Duodenal mucosa (tissue), 2 donors: ENCODE measurements at regions not wholly inside any gene's neighbourhood (a gene's known extent, or its start where the extent isn't known, plus 50 kb on each side); places are given as distances from the start of the nearest gene placed in this dataset.

Source experiments
- H3K27ac ChIP-seq: one replicate; pipeline ENCODE4 v1.7.0; 2013; ENCODE audit warnings: low read depth, low read length
- H3K27me3 ChIP-seq, 2 donors: one replicate each; pipeline ENCODE4 v1.7.0; 2013; ENCODE audit warnings: low read length in 2 of 2, control low read depth in 1 of 2; ENCODE audit not compliant: insufficient read depth in 2 of 2, control insufficient read depth in 1 of 2
- H3K36me3 ChIP-seq, 2 donors: one replicate each; pipeline ENCODE4 v1.7.0; 2013; ENCODE audit warnings: low read length in 2 of 2, control low read depth in 1 of 2; ENCODE audit not compliant: insufficient read depth in 2 of 2, control insufficient read depth in 1 of 2
- H3K4me1 ChIP-seq, 2 donors: one replicate each; pipeline ENCODE4 v1.7.0; 2013; ENCODE audit warnings: low read length in 2 of 2, control low read depth in 1 of 2; ENCODE audit not compliant: insufficient read depth in 2 of 2, control insufficient read depth in 1 of 2
- H3K4me3 ChIP-seq, 2 donors: one replicate each; pipeline ENCODE4 v1.7.0; 2013; ENCODE audit warnings: low read length in 2 of 2, low read depth in 1 of 2
- H3K9ac ChIP-seq, 2 donors: one replicate each; pipeline ENCODE4 v1.7.0; 2013; ENCODE audit warnings: low read length in 2 of 2, low read depth in 1 of 2
- H3K9me3 ChIP-seq, 2 donors: one replicate each; pipeline ENCODE4 v1.7.0; 2013; ENCODE audit warnings: low read length in 2 of 2, control low read depth in 1 of 2; ENCODE audit not compliant: control insufficient read depth in 1 of 2

DNA sequence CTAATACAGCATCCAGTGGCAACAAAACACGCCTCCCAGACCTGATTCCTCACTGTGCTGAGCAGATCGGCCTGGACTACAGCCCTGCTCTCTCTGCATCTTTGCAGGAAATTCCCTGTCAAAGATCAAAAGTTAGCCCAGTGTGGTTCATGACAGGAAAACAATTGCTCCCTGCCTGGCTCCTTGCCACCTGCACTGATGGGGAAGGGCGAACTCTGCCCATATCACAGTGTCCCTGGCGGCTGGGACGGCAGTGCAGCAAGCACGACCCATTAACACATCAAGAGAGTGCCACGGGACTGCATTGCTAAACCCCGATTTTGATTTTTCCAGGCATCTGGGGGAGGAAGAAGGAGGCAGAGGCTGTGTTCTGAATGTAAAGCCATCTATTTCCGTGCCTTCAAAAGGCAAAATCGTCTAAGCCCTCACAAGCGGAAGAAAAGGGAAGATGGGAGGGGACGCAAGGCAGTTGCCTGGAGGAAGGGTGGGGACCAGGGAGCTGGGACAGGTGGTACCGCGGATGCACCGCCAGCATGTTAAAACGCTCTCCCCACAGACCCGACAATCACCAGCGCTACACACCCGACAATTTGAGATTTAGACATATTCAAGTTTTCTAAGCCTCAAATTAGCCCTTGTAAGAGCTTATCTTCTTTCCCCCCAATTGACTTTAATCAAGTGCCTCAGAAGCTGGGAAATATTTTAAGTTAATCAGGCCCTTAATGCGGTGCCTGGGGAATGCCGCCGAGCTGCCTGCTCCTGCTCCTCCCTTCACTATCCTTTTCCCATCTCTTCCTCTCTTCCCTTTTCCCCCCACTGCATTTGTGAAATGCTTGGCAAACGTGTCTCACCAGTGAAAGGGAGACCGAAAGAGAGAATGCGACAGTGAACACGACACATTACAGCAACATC lies 238.8 kb upstream of the CDH5 start:
- Histone ChIP-seq H3K27me3 (peaks cover 11 to 28% of the 10 kb centered on the region in 2 donors), H3K27ac (no peak overlapping the region), H3K4me3 (peak overlapping the region in 1 of 2 donors; percentile 11), H3K36me3 (no peaks in the 10 kb centered on the region), H3K9ac (no peak overlapping the region), H3K9me3 (no peaks in the 10 kb centered on the region), H3K4me1 (peaks cover 0 to 5% of the 10 kb centered on the region in 2 donors)

DNA sequence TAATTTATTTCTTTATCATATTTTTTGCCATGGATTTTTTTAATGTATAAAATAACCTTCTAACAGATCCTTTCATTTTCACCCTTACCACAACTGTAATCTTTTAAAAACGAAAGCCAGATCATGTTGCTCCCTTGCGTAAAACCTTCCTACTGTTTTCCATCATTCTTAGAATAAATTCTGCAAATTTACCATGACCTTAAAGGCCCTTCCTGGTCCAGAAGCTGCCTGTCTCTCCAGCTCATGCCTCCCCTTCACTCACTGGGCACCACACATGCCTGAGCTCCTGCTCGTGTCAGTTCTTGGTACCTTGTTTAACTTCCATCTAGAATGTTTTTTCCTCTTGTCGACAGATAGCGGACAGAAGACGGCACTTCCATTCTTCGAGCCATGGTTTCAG lies 245.0 kb upstream of the CDH5 start:
- H3K36me3 ChIP-seq = no peaks in the 10 kb centered on the region
- H3K4me1 ChIP-seq = no peaks in the 10 kb centered on the region
- peaks cover 0 to under 1% of the 10 kb centered on the region in 2 donors for H3K27me3 ChIP-seq
- no peaks in the 10 kb centered on the region for H3K9me3 ChIP-seq
- no peak overlapping the region for H3K4me3 ChIP-seq
- H3K9ac ChIP-seq = no peak overlapping the region
- no peak overlapping the region for H3K27ac ChIP-seq

DNA sequence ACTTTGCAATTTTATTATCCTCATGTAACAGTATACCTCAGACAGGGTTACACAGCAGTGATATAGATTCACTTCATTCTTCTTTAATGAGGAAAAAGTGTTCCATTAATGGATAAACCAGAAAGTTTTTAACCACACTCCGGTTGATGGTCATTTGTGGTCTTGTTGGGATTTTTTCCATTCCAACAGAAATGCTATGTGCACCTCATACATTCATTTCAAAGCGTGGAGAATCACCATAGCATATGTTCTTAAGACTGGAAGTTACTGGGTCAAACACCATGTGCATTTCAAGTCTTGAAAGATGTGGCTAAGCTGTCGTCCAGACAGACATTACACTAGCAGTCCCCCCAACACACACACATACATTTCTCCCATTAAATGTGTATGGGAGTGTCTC lies 245.8 kb upstream of the CDH5 start:
- Histone ChIP-seq H3K9ac (no peak overlapping the region), H3K4me1 (no peaks in the 10 kb centered on the region), H3K36me3 (no peaks in the 10 kb centered on the region), H3K27me3 (no peaks in the 10 kb centered on the region), H3K9me3 (no peaks in the 10 kb centered on the region), H3K27ac (no peak overlapping the region), H3K4me3 (no peak overlapping the region)

DNA sequence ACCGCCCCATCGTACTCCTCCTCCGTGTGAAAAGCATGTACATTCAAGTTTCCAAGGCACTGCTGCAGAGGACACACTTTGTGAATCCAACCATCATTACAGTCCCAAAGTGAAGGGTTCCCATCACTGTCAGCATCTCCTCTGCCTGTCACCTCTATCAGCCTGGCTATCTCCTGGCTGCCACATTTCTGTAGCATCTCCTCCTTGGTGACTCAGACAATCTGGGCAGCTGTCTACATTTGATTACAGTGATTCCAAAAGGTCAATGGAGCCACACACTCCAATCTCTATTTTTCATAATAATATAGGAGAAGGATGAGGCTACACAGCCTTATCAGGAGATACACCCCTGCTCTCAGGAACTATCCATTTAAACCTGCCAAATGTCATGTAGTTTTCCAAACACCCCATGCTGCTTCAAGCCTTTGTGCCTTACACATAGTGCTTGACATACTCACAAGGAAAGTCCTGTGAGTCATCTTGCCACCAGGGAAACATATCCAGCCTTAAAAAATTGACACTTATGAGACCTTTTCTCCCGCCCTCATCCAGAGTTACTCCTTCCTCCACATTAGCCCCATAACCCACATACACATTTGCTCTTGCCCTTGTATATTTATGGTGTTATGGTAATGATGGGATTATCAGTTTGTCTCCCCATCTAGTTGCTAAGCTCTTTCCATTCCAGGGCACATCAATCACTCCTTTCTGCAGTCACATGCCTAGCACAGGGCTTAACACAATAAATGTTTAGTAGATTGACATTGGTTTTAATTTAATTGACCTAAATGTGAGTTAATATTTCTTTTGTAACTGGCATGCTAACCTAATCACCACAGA lies 250.1 kb upstream of the CDH5 start:
- no peaks in the 10 kb centered on the region for H3K9me3 ChIP-seq

DNA sequence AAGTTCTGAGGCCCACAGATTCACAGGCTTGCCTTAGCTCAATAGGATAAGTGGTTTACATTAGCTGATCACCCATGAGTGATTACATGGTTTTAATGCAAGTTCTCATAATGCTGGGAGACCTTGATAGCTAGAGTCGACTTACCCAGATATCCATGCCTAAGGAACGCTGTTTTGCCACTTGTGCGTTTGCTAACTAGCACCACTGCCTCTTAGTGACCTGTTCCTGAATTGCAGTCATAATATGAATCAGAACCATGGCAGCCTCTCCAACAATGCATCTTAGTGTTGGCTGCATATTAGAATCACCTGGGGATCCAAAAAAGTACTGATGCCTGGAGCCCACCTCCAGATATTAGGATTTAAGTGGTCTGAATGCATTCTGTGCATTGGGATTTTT lies 251.1 kb upstream of the CDH5 start:
- Histone ChIP-seq H3K4me3 (no peak overlapping the region), H3K27ac (no peak overlapping the region), H3K9me3 (no peaks in the 10 kb centered on the region)

More for the DNA sequence above, 250.1 kb upstream of the CDH5 start:
- Histone ChIP-seq H3K4me3 (no peak overlapping the region), H3K36me3 (no peaks in the 10 kb centered on the region), H3K4me1 (no peaks in the 10 kb centered on the region), H3K27me3 (no peaks in the 10 kb centered on the region), H3K9ac (no peak overlapping the region), H3K27ac (no peak overlapping the region)

DNA sequence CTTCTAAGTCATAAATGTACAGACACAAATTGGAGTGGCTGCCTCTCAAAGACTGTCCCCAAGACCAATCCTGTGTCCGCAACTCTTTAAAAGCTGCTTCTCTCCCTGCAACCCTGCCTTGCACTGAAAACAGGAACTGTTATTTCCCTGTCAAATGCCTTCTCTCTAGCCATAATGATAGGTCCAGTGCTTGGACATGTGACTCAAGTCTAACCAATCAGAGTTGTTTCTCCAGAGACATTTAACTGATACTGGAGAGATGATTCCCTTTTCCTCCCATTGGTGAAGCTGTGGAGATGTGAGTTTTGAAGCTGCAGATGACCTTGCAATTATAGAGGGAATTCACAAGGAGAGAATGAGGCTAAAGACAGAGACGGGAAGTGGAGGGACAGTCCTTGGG lies 253.3 kb upstream of the CDH5 start:
- no peak overlapping the region for H3K9ac ChIP-seq
- no peak overlapping the region for H3K27ac ChIP-seq
- H3K4me3 ChIP-seq = no peak overlapping the region
- H3K9me3 ChIP-seq = no peaks in the 10 kb centered on the region
- H3K36me3 ChIP-seq = no peaks in the 10 kb centered on the region
- no peaks in the 10 kb centered on the region for H3K4me1 ChIP-seq
- H3K27me3 ChIP-seq = no peaks in the 10 kb centered on the region

More for the DNA sequence above, 251.1 kb upstream of the CDH5 start:
- Histone ChIP-seq H3K27me3 (no peaks in the 10 kb centered on the region), H3K36me3 (no peaks in the 10 kb centered on the region), H3K9ac (no peak overlapping the region), H3K4me1 (no peaks in the 10 kb centered on the region)

DNA sequence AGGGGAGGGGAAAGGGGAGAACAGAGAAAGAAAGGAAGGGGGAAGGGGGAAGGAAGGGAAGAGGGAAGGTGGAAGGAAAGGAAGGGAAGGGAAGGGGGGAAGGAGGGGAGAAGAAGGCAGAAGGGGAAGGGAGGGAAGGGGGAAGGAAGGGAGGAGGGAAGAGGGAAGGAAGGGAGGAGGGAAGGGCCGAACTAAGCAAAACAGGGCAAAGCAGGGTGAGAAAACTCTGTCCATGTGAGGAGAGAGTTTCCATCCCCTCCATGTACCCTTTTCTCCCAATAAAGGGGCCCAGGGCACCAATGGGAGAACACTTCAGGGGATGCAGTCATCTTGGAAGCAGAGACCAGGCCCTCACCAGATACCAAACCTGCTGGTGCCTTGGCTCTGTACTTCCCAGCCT lies 256.8 kb upstream of the CDH5 start:
- no peaks in the 10 kb centered on the region for H3K36me3 ChIP-seq
- no peak overlapping the region for H3K27ac ChIP-seq
- H3K4me3 ChIP-seq = no peak overlapping the region
- H3K27me3 ChIP-seq = no peaks in the 10 kb centered on the region
- H3K9ac ChIP-seq = no peak overlapping the region
- H3K9me3 ChIP-seq = no peaks in the 10 kb centered on the region
- H3K4me1 ChIP-seq = no peaks in the 10 kb centered on the region

DNA sequence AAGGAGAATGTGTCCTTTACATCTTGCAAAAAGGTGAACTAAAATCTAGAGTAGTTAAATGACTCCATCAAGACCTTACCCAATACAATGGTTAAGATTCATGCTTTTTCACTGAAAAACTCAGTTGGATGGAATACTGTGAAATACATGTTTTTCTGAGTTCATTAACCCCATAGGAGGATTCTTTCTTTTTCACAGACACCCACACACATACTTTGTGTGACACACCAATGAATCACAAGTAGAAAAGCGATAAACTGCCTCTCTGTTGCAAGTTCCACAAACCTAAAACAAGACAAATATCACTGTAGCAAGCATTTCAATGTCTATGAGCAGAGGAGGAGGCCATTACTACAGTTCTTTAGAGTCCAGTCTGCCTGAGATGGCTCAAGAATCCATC lies 258.8 kb upstream of the CDH5 start:
- Histone ChIP-seq H3K36me3 (no peaks in the 10 kb centered on the region), H3K4me1 (no peaks in the 10 kb centered on the region), H3K27ac (no peak overlapping the region), H3K9ac (no peak overlapping the region), H3K9me3 (no peaks in the 10 kb centered on the region), H3K27me3 (no peaks in the 10 kb centered on the region), H3K4me3 (no peak overlapping the region)

DNA sequence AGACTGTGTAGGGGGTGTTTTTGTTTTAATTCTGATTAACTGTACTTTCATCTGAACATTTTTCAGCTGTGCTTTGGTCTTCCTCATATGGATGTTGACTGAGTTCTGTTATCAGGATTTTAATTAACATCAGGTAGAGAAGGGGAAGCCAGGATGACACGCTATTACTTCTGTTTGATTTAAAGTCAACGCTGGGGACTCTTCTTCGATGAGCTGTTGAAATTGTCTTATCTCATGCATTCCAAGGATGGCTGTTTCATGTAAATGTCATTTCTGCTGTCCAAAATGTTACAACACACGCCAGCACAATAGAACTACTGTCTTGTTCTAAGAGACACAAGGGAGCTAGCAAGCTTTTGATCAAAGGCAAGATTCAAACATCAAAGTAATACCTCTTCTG lies 263.3 kb upstream of the CDH5 start:
- H3K9ac ChIP-seq = no peak overlapping the region
- H3K4me1 ChIP-seq = no peaks in the 10 kb centered on the region
- H3K27me3 ChIP-seq = no peaks in the 10 kb centered on the region
- H3K27ac ChIP-seq = no peak overlapping the region
- no peaks in the 10 kb centered on the region for H3K36me3 ChIP-seq
- H3K9me3 ChIP-seq = no peaks in the 10 kb centered on the region
- no peak overlapping the region for H3K4me3 ChIP-seq

DNA sequence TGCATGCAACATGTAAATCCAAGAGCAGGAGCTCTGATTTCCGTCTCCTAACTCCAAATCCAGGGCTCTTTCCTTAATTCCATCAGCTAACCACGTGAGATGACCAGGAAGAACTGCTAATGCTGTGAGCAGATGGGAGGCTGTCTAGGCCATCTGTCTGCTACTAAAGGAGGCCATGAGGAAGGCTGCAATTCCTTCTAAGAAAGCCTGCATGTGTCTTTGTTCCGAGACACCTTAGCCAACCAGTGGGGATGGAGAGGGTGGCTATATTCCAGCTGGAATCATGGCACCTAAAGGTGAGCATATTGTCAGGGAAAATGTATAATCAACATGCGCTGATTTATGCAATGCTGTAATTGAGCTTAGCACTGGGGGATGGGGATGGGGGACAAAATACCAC lies 267.2 kb upstream of the CDH5 start:
- Histone ChIP-seq H3K36me3 (no peaks in the 10 kb centered on the region), H3K9me3 (no peaks in the 10 kb centered on the region), H3K27me3 (no peaks in the 10 kb centered on the region), H3K9ac (no peak overlapping the region), H3K27ac (no peak overlapping the region), H3K4me1 (no peaks in the 10 kb centered on the region), H3K4me3 (no peak overlapping the region)
